GM18502 (cell line): ENCODE measurements at regions not wholly inside any gene's neighbourhood (a gene's known extent, or its start where the extent isn't known, plus 50 kb on each side); places are given as distances from the start of the nearest gene placed in this dataset.

Experiments
- ATAC-seq: cut with Tn5 transposase; IDR thresholded peaks from one replicate; pipeline ENCODE4 v1.9.1; 2021; ENCODE audit warnings: mild to moderate bottlenecking; ENCODE audit not compliant: unreplicated experiment, poor library complexity

- ATAC-seq: no peak
Observed at GRCh38 chr5:155278532-155278931, 265.0 kb downstream of the KIF4B start.

DNA sequence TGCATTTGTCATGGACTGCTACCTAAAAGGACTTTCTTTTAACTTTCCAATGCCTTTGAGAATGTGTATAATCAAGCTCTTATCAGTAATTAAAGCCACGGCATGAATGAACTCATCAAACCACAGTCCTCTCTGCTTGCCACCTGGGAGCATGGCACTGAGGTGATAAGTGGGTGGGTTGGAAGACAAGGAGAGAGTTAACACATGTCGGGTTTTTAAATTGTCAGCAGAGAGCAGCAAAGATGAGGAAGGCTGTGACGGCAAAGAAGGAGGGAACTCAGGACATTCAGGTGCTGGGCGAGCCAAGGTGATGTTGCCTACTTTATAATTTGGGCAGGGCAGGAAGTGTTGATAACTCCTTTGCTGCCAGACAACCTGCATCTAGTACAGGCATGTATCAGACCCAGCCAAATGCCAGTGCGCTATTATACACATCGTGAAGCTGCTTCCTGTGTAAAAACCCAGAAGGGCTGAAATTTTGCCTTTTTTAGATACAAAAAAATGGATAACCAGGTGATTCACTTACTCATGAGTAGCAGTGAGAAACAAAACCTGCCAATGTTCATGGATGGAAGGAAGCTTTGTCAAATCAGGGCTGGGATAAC is 269.1 kb downstream of the KIF4B start:
- no peak for ATAC-seq

- no peak for ATAC-seq
Observed at GRCh38 chr5:155285706-155286105, 272.2 kb downstream of the KIF4B start.

DNA sequence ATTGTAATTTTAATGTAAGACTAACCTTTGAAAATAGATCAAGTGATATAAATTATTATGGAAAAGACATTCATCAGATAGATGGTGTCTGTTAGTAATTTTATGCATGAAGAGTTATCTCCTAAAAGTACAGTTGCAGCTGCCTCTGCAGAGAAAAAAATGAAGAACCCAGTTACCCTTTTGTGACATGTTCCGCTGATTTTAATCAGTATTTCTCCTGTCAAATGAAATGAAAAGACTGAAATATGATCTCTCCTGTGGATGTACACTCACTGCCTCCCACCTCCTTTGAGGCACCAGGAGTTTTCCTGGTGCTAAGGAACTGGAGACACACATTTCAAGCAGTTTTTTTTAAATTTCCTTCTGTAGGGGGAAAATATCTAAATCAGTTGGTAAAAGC is 277.4 kb downstream of the KIF4B start:
- ATAC-seq: no peak

- ATAC-seq: no peak
Observed at GRCh38 chr5:155293605-155294178, 280.1 kb downstream of the KIF4B start.

DNA sequence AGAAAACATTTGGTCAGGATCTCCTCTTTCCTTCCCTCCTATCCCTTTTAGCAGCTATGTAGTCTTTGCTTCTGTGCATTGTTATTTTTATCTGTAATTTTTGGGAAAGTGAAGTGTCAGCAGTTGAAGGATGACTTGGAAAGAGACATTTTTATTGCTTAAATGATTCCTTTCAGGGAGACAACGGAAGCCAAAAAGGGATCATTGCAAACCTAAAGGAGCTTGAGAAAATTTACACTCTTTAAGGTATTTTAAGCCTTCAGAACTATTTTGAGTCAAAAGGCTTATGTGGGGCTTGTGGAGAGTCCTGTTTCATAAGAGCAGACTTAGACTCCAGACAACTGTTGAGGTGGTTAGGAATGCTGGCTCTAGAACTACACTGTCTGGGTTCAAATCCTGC is 281.6 kb downstream of the KIF4B start:
- ATAC-seq: no peak

- ATAC-seq: no peak
Observed at GRCh38 chr5:155299386-155300005, 285.9 kb downstream of the KIF4B start.

DNA sequence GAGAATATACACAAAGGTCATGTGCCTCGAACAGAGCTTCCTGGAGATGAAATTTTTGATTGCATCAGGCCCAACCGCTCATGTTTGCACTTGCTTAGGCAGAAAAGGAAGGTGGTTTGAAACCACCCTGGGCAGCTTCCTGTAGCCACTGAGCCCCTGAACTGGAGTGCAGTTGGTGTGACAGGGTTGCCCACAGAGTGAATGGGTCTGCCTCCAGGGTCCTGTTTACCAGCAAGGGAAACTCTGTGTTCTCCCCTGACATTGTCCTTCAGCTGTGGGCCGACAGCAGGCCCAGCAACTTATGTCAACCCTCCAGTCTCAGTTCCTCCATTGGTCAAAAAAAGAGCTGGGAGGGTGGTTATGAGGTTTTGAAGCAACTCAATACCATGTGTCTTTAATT is 289.6 kb downstream of the KIF4B start:
- no peak for ATAC-seq

DNA sequence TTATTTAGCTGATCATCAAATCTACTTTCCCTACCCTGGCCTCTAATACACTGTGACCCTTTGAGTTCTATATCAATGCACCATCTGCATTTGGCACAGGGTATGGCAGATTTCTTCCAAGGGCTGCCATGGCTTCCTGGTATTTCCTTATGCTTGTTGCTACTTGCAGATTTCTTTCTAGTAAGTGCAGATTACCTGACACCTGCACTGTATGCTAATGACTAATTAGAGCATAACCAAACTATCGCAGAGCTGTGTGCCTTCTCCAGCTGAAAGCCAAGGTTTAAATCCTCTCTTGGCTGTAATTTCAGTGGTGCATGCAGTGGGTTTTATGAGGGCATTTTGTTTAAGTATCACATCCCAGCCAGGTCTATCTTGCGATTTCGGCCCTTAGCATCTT is 293.7 kb downstream of the KIF4B start:
- no peak for ATAC-seq

GRCh38 chr5:155308289-155308688 is 294.7 kb downstream of the KIF4B start:
- ATAC-seq: no peak

- no peak for ATAC-seq
Observed at GRCh38 chr5:155309021-155309746, 295.6 kb downstream of the KIF4B start.

- no peak for ATAC-seq
Observed at GRCh38 chr5:155311721-155312120, 298.2 kb downstream of the KIF4B start.

- ATAC-seq: no peak
Observed at GRCh38 chr5:155313518-155313917, 300.0 kb downstream of the KIF4B start.

DNA sequence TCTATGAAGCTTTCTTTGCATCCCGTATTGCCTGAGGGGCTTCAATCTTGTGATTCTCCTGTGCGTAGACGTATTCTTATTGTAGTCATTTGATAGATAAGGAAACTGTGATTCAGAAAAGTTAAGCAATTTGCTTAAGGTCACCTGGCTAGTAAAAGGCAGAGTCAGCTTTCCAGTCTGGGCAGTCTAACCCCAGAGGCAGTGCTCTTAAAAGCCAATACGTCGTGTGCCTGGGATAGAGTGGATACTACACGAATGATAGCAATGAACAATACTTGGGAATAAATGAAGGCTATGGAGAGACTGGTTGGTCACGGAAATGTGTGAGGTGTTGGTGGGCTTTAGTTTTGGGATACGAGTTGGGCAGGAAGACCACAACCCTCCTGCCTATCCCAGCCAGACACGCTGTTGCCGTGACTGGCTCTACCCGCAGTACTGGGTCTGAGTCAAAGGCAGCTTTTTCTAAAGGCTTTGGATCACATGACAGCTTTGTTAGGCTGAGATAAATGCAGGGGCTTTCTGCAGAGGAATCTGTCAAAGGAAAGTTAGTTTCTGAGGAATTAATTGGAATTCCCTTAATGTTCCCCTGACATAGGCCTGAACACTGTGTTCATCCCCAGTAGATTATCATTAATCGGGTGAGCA is 302.6 kb downstream of the KIF4B start:
- ATAC-seq: no peak

GRCh38 chr5:155332618-155333017 is 319.1 kb downstream of the KIF4B start:
- no peak for ATAC-seq

DNA sequence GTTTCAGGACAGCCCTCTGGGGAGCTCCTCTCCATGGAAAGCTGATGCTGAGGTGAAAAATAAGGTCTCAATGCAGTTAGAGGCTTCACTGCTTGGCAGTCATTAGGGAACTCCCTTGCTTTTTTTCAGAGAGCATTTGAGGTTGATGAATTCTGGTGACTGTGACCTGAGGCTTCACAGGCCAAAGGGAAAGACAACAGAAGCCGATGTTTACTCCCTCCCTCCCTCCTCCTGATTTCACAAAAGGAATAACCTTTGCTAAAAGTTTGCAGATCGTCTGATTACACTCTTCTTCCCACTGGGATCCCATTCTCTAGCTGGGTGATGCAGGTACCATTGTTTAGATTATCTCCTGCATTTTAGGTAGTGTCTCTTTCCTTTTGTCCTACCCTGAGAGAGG is 329.4 kb downstream of the KIF4B start:
- ATAC-seq: no peak

DNA sequence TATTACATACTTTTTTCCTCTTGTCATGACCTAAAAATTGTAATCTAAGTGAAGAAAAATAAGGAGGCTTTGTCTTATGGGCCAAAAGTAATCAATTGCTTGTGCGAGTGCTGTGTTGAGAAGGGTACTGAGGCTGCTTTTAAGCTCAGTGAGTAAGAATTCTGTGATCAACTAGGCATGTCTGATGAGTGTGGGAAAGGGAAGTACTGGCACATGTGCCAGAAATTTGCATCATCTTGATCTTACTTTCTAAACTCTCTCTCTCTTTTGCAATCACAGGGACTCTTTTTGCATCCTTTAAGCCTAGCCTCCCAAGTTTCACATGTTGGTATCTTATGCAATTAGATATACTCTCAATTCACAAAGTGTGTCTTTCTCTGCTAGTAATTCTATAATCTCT is 329.9 kb downstream of the KIF4B start:
- ATAC-seq: no peak

- ATAC-seq: no peak
Observed at GRCh38 chr5:155353231-155353630, 339.7 kb downstream of the KIF4B start.

- ATAC-seq: no peak
Observed at GRCh38 chr5:155366096-155366495, 352.5 kb downstream of the KIF4B start.

DNA sequence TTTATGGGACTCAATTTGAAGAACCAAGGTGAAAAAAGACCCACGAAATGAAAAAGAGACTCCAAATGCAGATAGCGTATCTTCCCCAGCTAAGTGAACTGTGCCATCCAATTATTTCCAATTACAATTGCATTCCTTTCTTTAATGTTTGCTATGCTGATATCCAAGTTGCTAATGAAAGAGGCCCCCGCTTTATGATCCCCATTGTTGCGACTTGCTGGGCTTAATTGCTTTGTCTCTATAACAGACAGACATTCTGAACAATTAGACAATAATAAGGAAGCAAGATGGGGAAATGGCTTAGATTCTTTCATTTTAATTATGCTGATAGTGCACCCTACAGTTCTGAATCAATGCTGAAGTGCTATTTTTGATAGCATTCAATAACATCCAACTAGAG is 354.3 kb downstream of the KIF4B start:
- no peak for ATAC-seq

- no peak for ATAC-seq
Observed at GRCh38 chr5:155368490-155368889, 354.9 kb downstream of the KIF4B start.
